Natural killer cell treated with Interleukin-12 subunit alpha and Interleukin-12 subunit beta and Interleukin-15 and Interleukin-18, amount 100 ng/mL, for 72 hours (primary cell): ENCODE measurements at regions not wholly inside any gene's neighbourhood (a gene's known extent, or its start where the extent isn't known, plus 50 kb on each side); places are given as distances from the start of the nearest gene placed in this dataset.

Source experiments
- ATAC-seq, 2 donors: fragments of 150-1000 bp; cut with Tn5 transposase in 1 of 2; sonication (Bioruptor Pico), chemical (Tn5 transposase) in 1 of 2; 2 replicates each; pipeline ENCODE4 v1.10.0; 2021
- DNase-seq: peaks from one replicate; pipeline ENCODE4 v3.0.0; 2022; ENCODE audit warnings: low spot score
- H3K27ac Mint-ChIP-seq, 2 donors: 1 replicate in 1 of 2; 2 replicates in 1 of 2; pipeline ENCODE4 v1.8.0; 2022; ENCODE audit warnings: mixed read lengths in 2 of 2, mild to moderate bottlenecking in 1 of 2, moderate library complexity in 1 of 2
- H3K27me3 Mint-ChIP-seq, 2 donors: 1 replicate in 1 of 2; 2 replicates in 1 of 2; pipeline ENCODE4 v1.8.0; 2022; ENCODE audit warnings: mixed read lengths in 2 of 2
- H3K36me3 Mint-ChIP-seq: one replicate; pipeline ENCODE4 v1.8.0; 2022; ENCODE audit warnings: mixed read lengths
- H3K4me1 Mint-ChIP-seq, 2 donors: 1 replicate in 1 of 2; 2 replicates in 1 of 2; pipeline ENCODE4 v1.8.0; 2022; ENCODE audit warnings: low read depth in 2 of 2, mixed read lengths in 2 of 2, mild to moderate bottlenecking in 1 of 2
- H3K4me3 Mint-ChIP-seq: one replicate; pipeline ENCODE4 v1.8.0; 2022; ENCODE audit warnings: mixed read lengths
- H3K9me3 Mint-ChIP-seq: 2 replicates; pipeline ENCODE4 v1.8.0; 2022; ENCODE audit warnings: mixed read lengths

GRCh38 chr1:243939167-243939848, 89.3 kb upstream of the AKT3 start:
- no peak overlapping the region for H3K27ac Mint-ChIP-seq
- no peak for DNase-seq

GRCh38 chr1:243938208-243938607, 88.2 kb upstream of the AKT3 start:
- H3K27me3 Mint-ChIP-seq = peaks cover 15 to 38% of the 10 kb centered on the region in 2 donors

More at GRCh38 chr1:243939167-243939848, 89.3 kb upstream of the AKT3 start:
- H3K4me3 Mint-ChIP-seq = peak overlapping the region; percentile 11
- no peaks in the 10 kb centered on the region for H3K36me3 Mint-ChIP-seq
- peaks cover 15 to 38% of the 10 kb centered on the region in 2 donors for H3K27me3 Mint-ChIP-seq
- peaks cover 5 to 10% of the 10 kb centered on the region in 2 donors for H3K4me1 Mint-ChIP-seq
- no peak for ATAC-seq
- H3K9me3 Mint-ChIP-seq = no peaks in the 10 kb centered on the region

GRCh38 chr1:243933495-243933894, 83.5 kb upstream of the AKT3 start:
- H3K9me3 Mint-ChIP-seq = no peaks in the 10 kb centered on the region
- no peaks in the 10 kb centered on the region for H3K36me3 Mint-ChIP-seq
- no peak overlapping the region for H3K4me3 Mint-ChIP-seq
- DNase-seq (no peak), ATAC-seq (no peak)
- peaks cover 0 to 4% of the 10 kb centered on the region in 2 donors for H3K4me1 Mint-ChIP-seq
- no peak overlapping the region for H3K27ac Mint-ChIP-seq
- H3K27me3 Mint-ChIP-seq = peaks cover 7 to 16% of the 10 kb centered on the region in 2 donors

More at GRCh38 chr1:243938208-243938607, 88.2 kb upstream of the AKT3 start:
- DNase-seq (no peak), ATAC-seq (no peak)
- peak overlapping the region; percentile 12 for H3K4me3 Mint-ChIP-seq
- no peak overlapping the region for H3K27ac Mint-ChIP-seq
- H3K36me3 Mint-ChIP-seq = no peaks in the 10 kb centered on the region
- H3K4me1 Mint-ChIP-seq = peaks cover 5 to 10% of the 10 kb centered on the region in 2 donors
- H3K9me3 Mint-ChIP-seq = no peaks in the 10 kb centered on the region

- no peak for DNase-seq
- H3K36me3 Mint-ChIP-seq = no peaks in the 10 kb centered on the region
- ATAC-seq = no peak
- H3K27me3 Mint-ChIP-seq = peaks cover 7 to 13% of the 10 kb centered on the region in 2 donors
- no peak overlapping the region for H3K4me3 Mint-ChIP-seq
- no peaks in the 10 kb centered on the region for H3K4me1 Mint-ChIP-seq
- no peak overlapping the region for H3K27ac Mint-ChIP-seq
- H3K9me3 Mint-ChIP-seq = no peaks in the 10 kb centered on the region
Measured at GRCh38 chr1:243931957-243932356, 81.9 kb upstream of the AKT3 start.

GRCh38 chr1:243930822-243931671, 81.0 kb upstream of the AKT3 start:
- peaks cover 7 to 9% of the 10 kb centered on the region in 2 donors for H3K27me3 Mint-ChIP-seq
- H3K4me1 Mint-ChIP-seq = no peaks in the 10 kb centered on the region
- no peak for ATAC-seq

GRCh38 chr1:243927381-243927780, 77.3 kb upstream of the AKT3 start:
- no peaks in the 10 kb centered on the region for H3K9me3 Mint-ChIP-seq
- H3K4me1 Mint-ChIP-seq = no peaks in the 10 kb centered on the region
- peaks cover 12 to 14% of the 10 kb centered on the region in 2 donors for H3K27me3 Mint-ChIP-seq
- H3K27ac Mint-ChIP-seq = no peak overlapping the region
- no peak for ATAC-seq
- H3K4me3 Mint-ChIP-seq = no peak overlapping the region
- H3K36me3 Mint-ChIP-seq = no peaks in the 10 kb centered on the region
- DNase-seq = no peak

More at GRCh38 chr1:243930822-243931671, 81.0 kb upstream of the AKT3 start:
- Mint-ChIP-seq H3K27ac (no peak overlapping the region), H3K4me3 (no peak overlapping the region), H3K9me3 (no peaks in the 10 kb centered on the region), H3K36me3 (no peaks in the 10 kb centered on the region)
- DNase-seq = no peak

GRCh38 chr1:243926803-243927245, 76.8 kb upstream of the AKT3 start:
- no peak overlapping the region for H3K27ac Mint-ChIP-seq

GRCh38 chr1:243926299-243926698, 76.3 kb upstream of the AKT3 start:
- ATAC-seq = no peak
- Mint-ChIP-seq H3K9me3 (no peaks in the 10 kb centered on the region), H3K36me3 (no peaks in the 10 kb centered on the region), H3K27me3 (peaks cover 15 to 17% of the 10 kb centered on the region in 2 donors), H3K4me3 (no peak overlapping the region), H3K27ac (no peak overlapping the region), H3K4me1 (no peaks in the 10 kb centered on the region)
- no peak for DNase-seq

More at GRCh38 chr1:243926803-243927245, 76.8 kb upstream of the AKT3 start:
- ATAC-seq = no peak
- Mint-ChIP-seq H3K9me3 (no peaks in the 10 kb centered on the region), H3K4me3 (no peak overlapping the region), H3K36me3 (no peaks in the 10 kb centered on the region), H3K4me1 (no peaks in the 10 kb centered on the region), H3K27me3 (peaks cover 13 to 14% of the 10 kb centered on the region in 2 donors)
- no peak for DNase-seq

- Mint-ChIP-seq H3K27ac (no peak overlapping the region), H3K9me3 (no peaks in the 10 kb centered on the region), H3K36me3 (no peaks in the 10 kb centered on the region), H3K4me1 (no peaks in the 10 kb centered on the region), H3K4me3 (no peak overlapping the region), H3K27me3 (peaks cover 21 to 27% of the 10 kb centered on the region in 2 donors)
- ATAC-seq (no peak), DNase-seq (no peak)
Measured at GRCh38 chr1:243924588-243925349, 74.7 kb upstream of the AKT3 start.

GRCh38 chr1:243924188-243924587, 74.1 kb upstream of the AKT3 start:
- ATAC-seq (no peak), DNase-seq (no peak)
- Mint-ChIP-seq H3K4me1 (no peaks in the 10 kb centered on the region), H3K9me3 (no peaks in the 10 kb centered on the region), H3K4me3 (no peak overlapping the region), H3K27me3 (peaks cover 24 to 27% of the 10 kb centered on the region in 2 donors), H3K36me3 (no peaks in the 10 kb centered on the region), H3K27ac (no peak overlapping the region)

GRCh38 chr1:243923292-243924171, 73.5 kb upstream of the AKT3 start:
- Mint-ChIP-seq H3K4me3 (no peak overlapping the region), H3K36me3 (no peaks in the 10 kb centered on the region), H3K9me3 (no peaks in the 10 kb centered on the region), H3K27me3 (peaks cover 25 to 30% of the 10 kb centered on the region in 2 donors), H3K4me1 (no peaks in the 10 kb centered on the region), H3K27ac (no peak overlapping the region)
- no peak for DNase-seq
- no peak for ATAC-seq

- DNase-seq (no peak), ATAC-seq (no peak)
- Mint-ChIP-seq H3K27me3 (peaks cover 42 to 50% of the 10 kb centered on the region in 2 donors), H3K4me3 (no peak overlapping the region), H3K4me1 (peaks cover 13 to 15% of the 10 kb centered on the region in 2 donors), H3K27ac (no peak overlapping the region), H3K36me3 (no peaks in the 10 kb centered on the region), H3K9me3 (no peaks in the 10 kb centered on the region)
Measured at GRCh38 chr1:243921111-243921510, 71.1 kb upstream of the AKT3 start.
